ENCODE measurements at regions not wholly inside any gene's neighbourhood (a gene's known extent, or its start where the extent isn't known, plus 50 kb on each side); places are given as distances from the start of the nearest gene placed in this dataset.

- TF ChIP-seq REST (IDR thresholded peaks at IDR 0.05) (no peak), ATF3 (IDR thresholded peaks at IDR 0.05) (no peak), HNF4A (conservative IDR thresholded peaks at IDR 0.05) (no peak), YY1 (IDR thresholded peaks at IDR 0.05) (no peak), EGR1 (IDR thresholded peaks at IDR 0.05; ENCODE audit: low read depth in 2 of 2) (no peak), JUND (IDR thresholded peaks at IDR 0.05) (no peak), FOXA1 (IDR thresholded peaks at IDR 0.05) (no peak), RXRA (IDR thresholded peaks at IDR 0.05) (no peak), FOXA2 (IDR thresholded peaks at IDR 0.05) (no peak), MAX (IDR thresholded peaks at IDR 0.05) (no peak), RAD21 (IDR thresholded peaks at IDR 0.05) (no peak), NR2F2 (IDR thresholded peaks at IDR 0.05) (no peak), SP1 (IDR thresholded peaks at IDR 0.05) (no peak), GABPA (IDR thresholded peaks at IDR 0.05 in 1 of 2, conservative IDR thresholded peaks at IDR 0.05 in 1 of 2) (no peak), HNF4G (IDR thresholded peaks at IDR 0.05) (no peak), TAF1 (conservative IDR thresholded peaks at IDR 0.05) (no peak)
- TF ChIP-seq, protein P1, sequence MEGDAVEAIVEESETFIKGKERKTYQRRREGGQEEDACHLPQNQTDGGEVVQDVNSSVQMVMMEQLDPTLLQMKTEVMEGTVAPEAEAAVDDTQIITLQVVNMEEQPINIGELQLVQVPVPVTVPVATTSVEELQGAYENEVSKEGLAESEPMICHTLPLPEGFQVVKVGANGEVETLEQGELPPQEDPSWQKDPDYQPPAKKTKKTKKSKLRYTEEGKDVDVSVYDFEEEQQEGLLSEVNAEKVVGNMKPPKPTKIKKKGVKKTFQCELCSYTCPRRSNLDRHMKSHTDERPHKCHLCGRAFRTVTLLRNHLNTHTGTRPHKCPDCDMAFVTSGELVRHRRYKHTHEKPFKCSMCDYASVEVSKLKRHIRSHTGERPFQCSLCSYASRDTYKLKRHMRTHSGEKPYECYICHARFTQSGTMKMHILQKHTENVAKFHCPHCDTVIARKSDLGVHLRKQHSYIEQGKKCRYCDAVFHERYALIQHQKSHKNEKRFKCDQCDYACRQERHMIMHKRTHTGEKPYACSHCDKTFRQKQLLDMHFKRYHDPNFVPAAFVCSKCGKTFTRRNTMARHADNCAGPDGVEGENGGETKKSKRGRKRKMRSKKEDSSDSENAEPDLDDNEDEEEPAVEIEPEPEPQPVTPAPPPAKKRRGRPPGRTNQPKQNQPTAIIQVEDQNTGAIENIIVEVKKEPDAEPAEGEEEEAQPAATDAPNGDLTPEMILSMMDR (IDR thresholded peaks at IDR 0.05; ENCODE audit: low read depth, low read length, missing input control): no peak
- TF ChIP-seq, protein P2, sequence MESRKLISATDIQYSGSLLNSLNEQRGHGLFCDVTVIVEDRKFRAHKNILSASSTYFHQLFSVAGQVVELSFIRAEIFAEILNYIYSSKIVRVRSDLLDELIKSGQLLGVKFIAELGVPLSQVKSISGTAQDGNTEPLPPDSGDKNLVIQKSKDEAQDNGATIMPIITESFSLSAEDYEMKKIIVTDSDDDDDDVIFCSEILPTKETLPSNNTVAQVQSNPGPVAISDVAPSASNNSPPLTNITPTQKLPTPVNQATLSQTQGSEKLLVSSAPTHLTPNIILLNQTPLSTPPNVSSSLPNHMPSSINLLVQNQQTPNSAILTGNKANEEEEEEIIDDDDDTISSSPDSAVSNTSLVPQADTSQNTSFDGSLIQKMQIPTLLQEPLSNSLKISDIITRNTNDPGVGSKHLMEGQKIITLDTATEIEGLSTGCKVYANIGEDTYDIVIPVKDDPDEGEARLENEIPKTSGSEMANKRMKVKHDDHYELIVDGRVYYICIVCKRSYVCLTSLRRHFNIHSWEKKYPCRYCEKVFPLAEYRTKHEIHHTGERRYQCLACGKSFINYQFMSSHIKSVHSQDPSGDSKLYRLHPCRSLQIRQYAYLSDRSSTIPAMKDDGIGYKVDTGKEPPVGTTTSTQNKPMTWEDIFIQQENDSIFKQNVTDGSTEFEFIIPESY (IDR thresholded peaks at IDR 0.05): no peak
- Histone ChIP-seq H3K4me3 (ENCODE audit: low read depth in 1 of 3, low read length in 3 of 3) (no peak overlapping the region), H3K27me3 (ENCODE audit: control insufficient read depth in 4 of 4, insufficient read depth in 4 of 4, low read length in 3 of 4) (no peaks in the 10 kb centered on the region), H3K27ac (ENCODE audit: low read depth in 1 of 2, low read length in 2 of 2) (no peak overlapping the region), H3K9ac (ENCODE audit: low read depth in 1 of 2, low read length in 2 of 2) (no peak overlapping the region), H3K4me1 (ENCODE audit: control insufficient read depth in 4 of 4, insufficient read depth in 4 of 4, low read length in 3 of 4) (no peaks in the 10 kb centered on the region), H3K36me3 (ENCODE audit: control insufficient read depth in 4 of 4, insufficient read depth in 3 of 4, low read depth in 1 of 4, low read length in 3 of 4) (no peaks in the 10 kb centered on the region), H3K9me3 (ENCODE audit: control insufficient read depth in 4 of 4, low read length in 3 of 4) (no peaks in the 10 kb centered on the region)
- 67% methylated on average over 4 of the region's 4 CpGs for WGBS
- no peak for DNase-seq (ENCODE audit: low spot score)
Observed at GRCh38 chr14:48670939-48671338, 915.2 kb downstream of the RPS29 start.
